Uterus (tissue), 3 donors: ENCODE measurements at regions not wholly inside any gene's neighbourhood (a gene's known extent, or its start where the extent isn't known, plus 50 kb on each side); places are given as distances from the start of the nearest gene placed in this dataset.
"Not testable (repeated sequence)": the region's sequence is repeated elsewhere in the genome, so short reads cannot be mapped to it uniquely, and the experiment has no call there.

ENCODE experiments used
- DNase-seq, 2 donors: peaks; one replicate each; pipeline ENCODE4 v3.0.0-alpha.2; 2019 to 2020
- H3K27ac ChIP-seq, 2 donors: fragments of 200-600 bp; sonication (generic); 1 replicate in 1 of 2; 2 replicates in 1 of 2; pipeline ENCODE4 v1.5.1; 2016 to 2018
- H3K27me3 ChIP-seq, 2 donors: fragments of 200-600 bp; sonication (generic); one replicate each; pipeline ENCODE4 v1.5.1; 2018 to 2019; ENCODE audit warnings: control low read depth in 1 of 2
- H3K36me3 ChIP-seq, 2 donors: fragments of 200-600 bp; sonication (generic); one replicate each; pipeline ENCODE4 v1.5.1; 2019; ENCODE audit warnings: control low read depth in 1 of 2
- H3K4me1 ChIP-seq, 2 donors: fragments of 200-600 bp; sonication (generic); one replicate each; pipeline ENCODE4 v1.5.1; 2018 to 2019; ENCODE audit warnings: control low read depth in 1 of 2
- H3K4me3 ChIP-seq, 2 donors: fragments of 200-600 bp; sonication (generic); 1 replicate in 1 of 2; 2 replicates in 1 of 2; pipeline ENCODE4 v1.5.1; 2018 to 2019; ENCODE audit warnings: mild to moderate bottlenecking in 1 of 2
- H3K9me3 ChIP-seq, 2 donors: fragments of 200-600 bp; sonication (generic); one replicate each; pipeline ENCODE4 v1.5.1; 2019; ENCODE audit warnings: control low read depth in 1 of 2
- POLR2A ChIP-seq, 2 donors: fragments of 450-650 bp; IDR thresholded peaks; one replicate each; pipeline ENCODE4 v1.6.1; 2016; ENCODE audit warnings: antibody characterized with exemption in 2 of 2, mild to moderate bottlenecking in 1 of 2, moderate library complexity in 1 of 2
- intact Hi-C: fragments of 100-400 bp; cut with DNase I; formaldehyde crosslinking; loops from one replicate; pipeline ENCODE4 v1.15.1; 2023; ENCODE audit warnings: low total_unique reads
- TF ChIP-seq, protein P1 (sequence below), 4 experiments: fragments of 200-600 bp in 2 of 4; fragments of 450-650 bp in 2 of 4; sonication (generic) in 2 of 4; IDR thresholded peaks; one replicate each; pipeline ENCODE4 v1.5.1; 2016 to 2019; ENCODE audit warnings: antibody characterized with exemption in 4 of 4, mild to moderate bottlenecking in 2 of 4, moderate library complexity in 1 of 4
- donor health status: DM: yes; HTN: yes; CAD: no.

DNA sequence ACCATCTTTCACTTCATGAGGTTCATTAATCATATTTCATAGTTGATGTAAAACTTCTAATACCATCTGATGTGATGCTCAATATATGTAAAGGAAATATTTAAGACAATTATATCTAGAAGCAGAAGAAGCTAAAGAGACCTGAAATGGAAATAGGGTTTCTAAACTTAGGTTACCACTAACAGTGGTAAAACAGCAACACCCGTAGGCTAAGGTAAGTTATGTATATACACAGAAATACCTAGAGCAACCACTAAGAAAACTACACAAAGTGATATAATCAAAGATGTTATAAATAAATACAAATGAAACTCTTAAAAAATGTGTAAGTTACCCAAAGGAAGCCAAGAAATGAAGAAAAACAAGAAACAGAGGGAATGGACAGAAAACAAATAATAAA is 61.1 kb upstream of the TNFSF4 start:
- H3K4me1 ChIP-seq = no peaks in the 10 kb centered on the region
- no peaks in the 10 kb centered on the region for H3K9me3 ChIP-seq
- H3K4me3 ChIP-seq = no peak overlapping the region
- H3K27ac ChIP-seq = no peak overlapping the region
- intact Hi-C loops = no loop called here
- no peaks in the 10 kb centered on the region for H3K27me3 ChIP-seq
- H3K36me3 ChIP-seq = no peaks in the 10 kb centered on the region
- no peak for DNase-seq
- no peak for TF ChIP-seq POLR2A (IDR thresholded peaks at IDR 0.05)
- TF ChIP-seq, protein P1, sequence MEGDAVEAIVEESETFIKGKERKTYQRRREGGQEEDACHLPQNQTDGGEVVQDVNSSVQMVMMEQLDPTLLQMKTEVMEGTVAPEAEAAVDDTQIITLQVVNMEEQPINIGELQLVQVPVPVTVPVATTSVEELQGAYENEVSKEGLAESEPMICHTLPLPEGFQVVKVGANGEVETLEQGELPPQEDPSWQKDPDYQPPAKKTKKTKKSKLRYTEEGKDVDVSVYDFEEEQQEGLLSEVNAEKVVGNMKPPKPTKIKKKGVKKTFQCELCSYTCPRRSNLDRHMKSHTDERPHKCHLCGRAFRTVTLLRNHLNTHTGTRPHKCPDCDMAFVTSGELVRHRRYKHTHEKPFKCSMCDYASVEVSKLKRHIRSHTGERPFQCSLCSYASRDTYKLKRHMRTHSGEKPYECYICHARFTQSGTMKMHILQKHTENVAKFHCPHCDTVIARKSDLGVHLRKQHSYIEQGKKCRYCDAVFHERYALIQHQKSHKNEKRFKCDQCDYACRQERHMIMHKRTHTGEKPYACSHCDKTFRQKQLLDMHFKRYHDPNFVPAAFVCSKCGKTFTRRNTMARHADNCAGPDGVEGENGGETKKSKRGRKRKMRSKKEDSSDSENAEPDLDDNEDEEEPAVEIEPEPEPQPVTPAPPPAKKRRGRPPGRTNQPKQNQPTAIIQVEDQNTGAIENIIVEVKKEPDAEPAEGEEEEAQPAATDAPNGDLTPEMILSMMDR (IDR thresholded peaks at IDR 0.05) = no peak

GRCh38 chr1:173268786-173269277 is 61.7 kb upstream of the TNFSF4 start:
- intact Hi-C loops = no loop called here
- no peak overlapping the region for H3K27ac ChIP-seq
- H3K4me1 ChIP-seq = no peaks in the 10 kb centered on the region
- no peak overlapping the region for H3K4me3 ChIP-seq
- TF ChIP-seq POLR2A (IDR thresholded peaks at IDR 0.05) = no peak
- TF ChIP-seq, protein P1 (IDR thresholded peaks at IDR 0.05) = no peak
- H3K27me3 ChIP-seq = no peaks in the 10 kb centered on the region
- H3K36me3 ChIP-seq = no peaks in the 10 kb centered on the region
- no peaks in the 10 kb centered on the region for H3K9me3 ChIP-seq
- no peak for DNase-seq

GRCh38 chr1:173269490-173270230 is 62.5 kb upstream of the TNFSF4 start:
- Histone ChIP-seq H3K4me3 (no peak overlapping the region), H3K27ac (no peak overlapping the region), H3K9me3 (no peaks in the 10 kb centered on the region), H3K27me3 (no peaks in the 10 kb centered on the region), H3K36me3 (no peaks in the 10 kb centered on the region), H3K4me1 (no peaks in the 10 kb centered on the region)
- DNase-seq = no peak
- TF ChIP-seq POLR2A (IDR thresholded peaks at IDR 0.05) = no peak
- TF ChIP-seq, protein P1 (IDR thresholded peaks at IDR 0.05) = no peak
- intact Hi-C loops = no loop called here

- no peak overlapping the region for H3K4me3 ChIP-seq
- no peaks in the 10 kb centered on the region for H3K27me3 ChIP-seq
- H3K27ac ChIP-seq = no peak overlapping the region
- intact Hi-C loops = no loop called here
- DNase-seq = no peak
- TF ChIP-seq POLR2A (IDR thresholded peaks at IDR 0.05) = no peak
- H3K36me3 ChIP-seq = no peaks in the 10 kb centered on the region
- no peaks in the 10 kb centered on the region for H3K9me3 ChIP-seq
- no peaks in the 10 kb centered on the region for H3K4me1 ChIP-seq
Observed at GRCh38 chr1:173270243-173270642, 63.1 kb upstream of the TNFSF4 start.

GRCh38 chr1:173271021-173271420 is 63.9 kb upstream of the TNFSF4 start:
- H3K4me3 ChIP-seq, H3K36me3 ChIP-seq, H3K27me3 ChIP-seq, DNase-seq, H3K9me3 ChIP-seq, H3K4me1 ChIP-seq, intact Hi-C loops, H3K27ac ChIP-seq: not testable (repeated sequence)

- no peaks in the 10 kb centered on the region for H3K27me3 ChIP-seq
- H3K36me3 ChIP-seq = no peaks in the 10 kb centered on the region
- intact Hi-C loops = no loop called here
- H3K9me3 ChIP-seq = no peaks in the 10 kb centered on the region
- TF ChIP-seq, protein P1 (IDR thresholded peaks at IDR 0.05) = no peak
- no peak for TF ChIP-seq POLR2A (IDR thresholded peaks at IDR 0.05)
- DNase-seq = no peak
- no peak overlapping the region for H3K4me3 ChIP-seq
- no peaks in the 10 kb centered on the region for H3K4me1 ChIP-seq
- H3K27ac ChIP-seq = no peak overlapping the region
Observed at GRCh38 chr1:173275496-173275895, 68.4 kb upstream of the TNFSF4 start.
